Mesenchymal stem cell (in vitro differentiated cells and primary cell): ENCODE measurements at regions not wholly inside any gene's neighbourhood (a gene's known extent, or its start where the extent isn't known, plus 50 kb on each side); places are given as distances from the start of the nearest gene placed in this dataset.

Experiments used
- DNase-seq: peaks from one replicate; pipeline ENCODE4 v3.0.0-alpha.2; 2013
- H2AFZ ChIP-seq: one replicate; pipeline ENCODE4 v1.6.1; 2013; ENCODE audit warnings: low read depth, mild to moderate bottlenecking, control low read depth, inconsistent platforms, low read length, moderate library complexity
- H2AK5ac ChIP-seq: 2 replicates; pipeline ENCODE4 v1.6.1; 2013; ENCODE audit warnings: low read length, moderate library complexity, mild to moderate bottlenecking, inconsistent platforms; ENCODE audit not compliant: severe bottlenecking
- H2BK120ac ChIP-seq: one replicate; pipeline ENCODE4 v1.6.1; 2013; ENCODE audit warnings: low read depth, mild to moderate bottlenecking, inconsistent platforms, low read length, moderate library complexity
- H2BK12ac ChIP-seq, 2 experiments: one replicate each; pipeline ENCODE4 v1.6.1; 2013; ENCODE audit warnings: inconsistent platforms in 2 of 2, low read length in 2 of 2, mild to moderate bottlenecking in 2 of 2, moderate library complexity in 2 of 2, control low read depth in 1 of 2
- H2BK15ac ChIP-seq: one replicate; pipeline ENCODE4 v1.6.1; 2013; ENCODE audit warnings: mild to moderate bottlenecking, low read depth, inconsistent platforms; ENCODE audit not compliant: poor library complexity, severe bottlenecking
- H2BK5ac ChIP-seq: 2 replicates; pipeline ENCODE4 v1.6.1; 2013; ENCODE audit warnings: low read depth, mild to moderate bottlenecking, low read length, control low read depth, inconsistent platforms; ENCODE audit not compliant: poor library complexity, severe bottlenecking
- H3K14ac ChIP-seq, 2 experiments: one replicate each; pipeline ENCODE4 v1.6.1; 2013; ENCODE audit warnings: inconsistent platforms in 2 of 2, low read length in 2 of 2, control low read depth in 1 of 2, mild to moderate bottlenecking in 1 of 2, moderate library complexity in 1 of 2
- H3K18ac ChIP-seq, 2 experiments: one replicate each; pipeline ENCODE4 v1.6.1; 2013; ENCODE audit warnings: inconsistent platforms in 2 of 2, low read length in 2 of 2, control low read depth in 1 of 2, low read depth in 1 of 2, mild to moderate bottlenecking in 1 of 2
- H3K23ac ChIP-seq, 2 experiments: one replicate each; pipeline ENCODE4 v1.6.1; 2013; ENCODE audit warnings: inconsistent platforms in 2 of 2, low read length in 2 of 2, mild to moderate bottlenecking in 2 of 2, moderate library complexity in 2 of 2, control low read depth in 1 of 2
- H3K27ac ChIP-seq: 2 replicates; pipeline ENCODE4 v1.5.1; 2013; ENCODE audit warnings: mild to moderate bottlenecking, moderate library complexity, low read length, control low read depth, inconsistent platforms; ENCODE audit not compliant: poor library complexity, severe bottlenecking
- H3K27me3 ChIP-seq, 2 experiments: 2 replicates each; pipeline versions ENCODE4 v1.6.1 to v1.7.0; 2013; ENCODE audit warnings: low read length in 2 of 2, mild to moderate bottlenecking in 2 of 2, moderate library complexity in 2 of 2, control low read depth in 1 of 2, inconsistent platforms in 1 of 2; ENCODE audit not compliant: control insufficient read depth in 1 of 2, insufficient read depth in 1 of 2
- H3K36me3 ChIP-seq, 2 experiments: 2 replicates each; pipeline versions ENCODE4 v1.6.1 to v1.7.0; 2013; ENCODE audit warnings: low read length in 2 of 2, control low read depth in 1 of 2, inconsistent platforms in 1 of 2, low read depth in 1 of 2, mild to moderate bottlenecking in 1 of 2; ENCODE audit not compliant: insufficient read depth in 2 of 2, control insufficient read depth in 1 of 2
- H3K4ac ChIP-seq, 2 experiments: one replicate each; pipeline ENCODE4 v1.6.1; 2013; ENCODE audit warnings: inconsistent platforms in 2 of 2, low read length in 2 of 2, mild to moderate bottlenecking in 2 of 2, moderate library complexity in 2 of 2, control low read depth in 1 of 2, low read depth in 1 of 2
- H3K4me1 ChIP-seq: 2 replicates; pipeline ENCODE4 v1.6.1; 2013; ENCODE audit warnings: low read depth, low read length, control low read depth; ENCODE audit not compliant: control insufficient read depth, insufficient read depth
- H3K4me2 ChIP-seq: 2 replicates; pipeline ENCODE4 v1.6.1; 2013; ENCODE audit warnings: low read length, mild to moderate bottlenecking, inconsistent platforms; ENCODE audit not compliant: poor library complexity, severe bottlenecking
- H3K4me3 ChIP-seq, 2 experiments: 2 replicates each; pipeline versions ENCODE4 v1.5.1 to v1.7.0; 2013; ENCODE audit warnings: low read length in 2 of 2, mild to moderate bottlenecking in 2 of 2, control low read depth in 1 of 2, low read depth in 1 of 2; ENCODE audit not compliant: insufficient read depth in 1 of 2
- H3K79me1 ChIP-seq: replicated peaks from 2 replicates; pipeline ENCODE4 v1.6.1; 2013; ENCODE audit warnings: mild to moderate bottlenecking, control low read depth, low read length, inconsistent platforms; ENCODE audit not compliant: poor library complexity, severe bottlenecking
- H3K9ac ChIP-seq: 2 replicates; pipeline ENCODE4 v1.7.0; 2013; ENCODE audit warnings: mild to moderate bottlenecking, low read length, moderate library complexity
- H3K9me3 ChIP-seq: 2 replicates; pipeline ENCODE4 v1.7.0; 2013; ENCODE audit warnings: mild to moderate bottlenecking, low read length; ENCODE audit not compliant: control insufficient read depth
- H4K8ac ChIP-seq: one replicate; pipeline ENCODE4 v1.6.1; 2013; ENCODE audit warnings: inconsistent platforms, mild to moderate bottlenecking, low read length, moderate library complexity
- H4K91ac ChIP-seq: one replicate; pipeline ENCODE4 v1.6.1; 2013; ENCODE audit warnings: mild to moderate bottlenecking, low read length, inconsistent platforms
- WGBS: methylation state at CpG from one replicate; pipeline ENCODE4 v1.1.7; 2013; ENCODE audit warnings: mixed read lengths; 5-methylcytosine and 5-hydroxymethylcytosine counted together

DNA sequence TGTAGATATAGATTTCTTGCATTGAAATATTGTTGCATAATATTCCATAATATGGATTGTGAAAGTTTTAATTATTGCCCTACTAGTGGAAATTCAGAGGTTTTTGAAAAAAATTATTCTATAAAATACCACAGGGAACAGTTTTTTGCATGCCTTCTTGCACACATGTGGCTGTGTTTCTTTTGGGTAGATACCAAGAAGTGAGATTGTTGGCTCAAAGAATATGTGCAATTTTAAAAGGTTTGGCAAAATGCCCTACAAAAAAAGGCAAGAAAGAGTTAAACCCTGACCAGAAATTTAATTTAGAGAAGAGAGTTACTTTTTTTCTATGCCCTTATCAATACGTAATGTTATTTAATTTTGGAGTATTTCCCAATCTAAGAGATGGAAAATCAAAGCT is 270.8 kb upstream of the DAPK1 start:
- WGBS: no CpG with 5 or more reads among the region's 1 CpG
- no peak overlapping the region for H4K8ac ChIP-seq
- no peak overlapping the region for H4K91ac ChIP-seq

DNA sequence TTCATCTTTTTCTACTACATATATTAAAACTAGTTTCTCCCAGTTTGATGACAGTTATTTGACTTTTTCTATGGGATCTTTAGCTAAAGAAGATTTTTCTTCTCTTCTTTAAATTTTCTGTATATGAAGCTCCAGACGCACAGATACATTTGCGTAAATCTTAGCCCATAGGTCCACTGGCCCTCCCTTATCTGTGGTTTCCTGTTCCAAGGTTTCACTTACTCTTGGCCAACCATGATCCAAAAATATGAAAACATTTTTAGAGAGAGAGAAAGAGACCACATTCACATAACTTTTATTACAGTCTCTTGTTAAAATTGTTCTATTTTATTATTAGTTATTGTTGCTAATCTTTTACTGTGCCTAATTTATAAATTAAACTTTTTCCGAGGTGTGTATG is 270.2 kb upstream of the DAPK1 start:
- H3K4me1 ChIP-seq: peaks cover 5% of the 10 kb centered on the region
- no peak overlapping the region for H4K91ac ChIP-seq
- H3K14ac ChIP-seq: no peak overlapping the region
- no peaks in the 10 kb centered on the region for H3K9me3 ChIP-seq
- no peaks in the 10 kb centered on the region for H3K79me1 ChIP-seq
- no peak overlapping the region for H2BK12ac ChIP-seq
- H2BK120ac ChIP-seq: no peak overlapping the region
- H2AFZ ChIP-seq: no peak overlapping the region
- H3K9ac ChIP-seq: no peak overlapping the region
- no peak overlapping the region for H3K27ac ChIP-seq
- no peak overlapping the region for H3K18ac ChIP-seq
- no peaks in the 10 kb centered on the region for H3K36me3 ChIP-seq
- DNase-seq: no peak
- no peak overlapping the region for H4K8ac ChIP-seq
- H2BK15ac ChIP-seq: no peak overlapping the region
- H2BK5ac ChIP-seq: no peak overlapping the region
- no peak overlapping the region for H3K4me2 ChIP-seq
- 65% methylated on average over 2 of the region's 3 CpGs for WGBS
- no peak overlapping the region for H2AK5ac ChIP-seq
- no peak overlapping the region for H3K23ac ChIP-seq
- no peak overlapping the region for H3K4me3 ChIP-seq
- no peaks in the 10 kb centered on the region for H3K27me3 ChIP-seq
- H3K4ac ChIP-seq: no peak overlapping the region

More for the DNA sequence above, 270.8 kb upstream of the DAPK1 start:
- DNase-seq: no peak
- no peaks in the 10 kb centered on the region for H3K79me1 ChIP-seq
- H3K27me3 ChIP-seq: no peaks in the 10 kb centered on the region
- no peak overlapping the region for H2AFZ ChIP-seq
- H2BK120ac ChIP-seq: no peak overlapping the region
- no peak overlapping the region for H3K9ac ChIP-seq
- H2AK5ac ChIP-seq: no peak overlapping the region
- H3K4me2 ChIP-seq: no peak overlapping the region
- no peak overlapping the region for H3K18ac ChIP-seq
- H2BK15ac ChIP-seq: no peak overlapping the region
- no peaks in the 10 kb centered on the region for H3K9me3 ChIP-seq
- H3K4me1 ChIP-seq: peaks cover 5% of the 10 kb centered on the region
- no peak overlapping the region for H3K23ac ChIP-seq
- H3K4ac ChIP-seq: no peak overlapping the region
- no peak overlapping the region for H2BK12ac ChIP-seq
- no peak overlapping the region for H3K27ac ChIP-seq
- no peak overlapping the region for H2BK5ac ChIP-seq
- H3K36me3 ChIP-seq: no peaks in the 10 kb centered on the region
- H3K4me3 ChIP-seq: no peak overlapping the region
- H3K14ac ChIP-seq: no peak overlapping the region

DNA sequence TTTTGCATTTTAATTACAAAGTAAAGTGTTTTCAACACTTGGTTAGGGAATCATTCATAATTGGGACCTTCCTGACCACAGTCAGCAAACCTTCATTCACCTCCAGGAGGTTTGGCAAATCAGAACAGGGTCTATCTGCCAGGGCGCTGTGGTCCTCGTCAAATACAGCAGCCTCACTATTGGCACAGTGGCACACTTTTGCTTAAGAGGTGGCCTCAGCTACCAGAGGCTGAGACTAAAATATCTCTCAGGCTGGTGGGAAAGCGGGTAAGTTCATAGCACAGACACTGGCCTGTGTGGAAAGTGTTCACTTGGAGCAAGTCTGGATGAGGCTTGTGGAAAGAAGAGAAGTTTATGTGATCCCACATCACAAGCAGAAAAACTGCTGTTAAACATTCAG is 268.6 kb upstream of the DAPK1 start:
- Histone ChIP-seq H3K27me3 (no peaks in the 10 kb centered on the region), H3K4me2 (no peak overlapping the region)
- 98% methylated on average over 3 of the region's 3 CpGs for WGBS

DNA sequence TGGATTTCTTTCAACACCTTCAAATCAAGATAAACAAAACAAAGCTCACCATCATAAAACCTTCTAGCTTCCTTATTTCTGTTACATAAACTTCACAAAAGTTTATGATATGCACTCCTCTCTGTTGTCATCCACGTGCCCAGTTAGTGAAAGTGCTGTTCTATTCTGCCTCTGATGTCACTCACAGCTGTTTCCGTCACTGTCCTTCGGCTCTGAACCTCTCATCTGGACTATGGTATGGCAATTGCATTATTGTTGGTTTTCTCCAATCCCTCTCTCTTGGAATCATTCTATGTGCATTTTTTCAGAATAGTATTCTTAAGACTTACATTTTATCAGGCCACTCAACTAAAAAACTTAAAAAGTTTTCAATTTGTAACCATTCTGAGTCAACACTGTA is 264.2 kb upstream of the DAPK1 start:
- no peak for DNase-seq
- peak overlapping the region in 1 of 2 experiments; percentile 58 for H3K4me3 ChIP-seq
- no peak overlapping the region for H2BK12ac ChIP-seq
- no peak overlapping the region for H2AFZ ChIP-seq
- H2AK5ac ChIP-seq: no peak overlapping the region
- H2BK15ac ChIP-seq: no peak overlapping the region
- no peak overlapping the region for H3K27ac ChIP-seq
- H3K9me3 ChIP-seq: no peaks in the 10 kb centered on the region
- no peaks in the 10 kb centered on the region for H3K4me1 ChIP-seq
- H3K9ac ChIP-seq: peak overlapping the region; percentile 78
- no peak overlapping the region for H3K4me2 ChIP-seq
- H3K36me3 ChIP-seq: no peaks in the 10 kb centered on the region
- H3K14ac ChIP-seq: no peak overlapping the region
- no peaks in the 10 kb centered on the region for H3K79me1 ChIP-seq
- H2BK120ac ChIP-seq: no peak overlapping the region
- 82% methylated on average over 3 of the region's 3 CpGs for WGBS
- H2BK5ac ChIP-seq: no peak overlapping the region
- no peak overlapping the region for H4K91ac ChIP-seq
- no peak overlapping the region for H3K18ac ChIP-seq
- H3K4ac ChIP-seq: no peak overlapping the region
- no peak overlapping the region for H3K23ac ChIP-seq
- H3K27me3 ChIP-seq: no peaks in the 10 kb centered on the region
- H4K8ac ChIP-seq: no peak overlapping the region

More for the DNA sequence above, 268.6 kb upstream of the DAPK1 start:
- no peak overlapping the region for H4K91ac ChIP-seq
- H3K36me3 ChIP-seq: no peaks in the 10 kb centered on the region
- no peak overlapping the region for H3K4ac ChIP-seq
- no peak overlapping the region for H2AK5ac ChIP-seq
- H2BK120ac ChIP-seq: no peak overlapping the region
- no peak overlapping the region for H3K27ac ChIP-seq
- H2BK5ac ChIP-seq: no peak overlapping the region
- H3K9ac ChIP-seq: no peak overlapping the region
- no peak overlapping the region for H2AFZ ChIP-seq
- DNase-seq: no peak
- no peak overlapping the region for H3K23ac ChIP-seq
- no peak overlapping the region for H3K4me3 ChIP-seq
- no peak overlapping the region for H3K18ac ChIP-seq
- no peak overlapping the region for H4K8ac ChIP-seq
- no peaks in the 10 kb centered on the region for H3K9me3 ChIP-seq
- H3K79me1 ChIP-seq: no peaks in the 10 kb centered on the region
- no peak overlapping the region for H2BK15ac ChIP-seq
- H2BK12ac ChIP-seq: no peak overlapping the region
- H3K14ac ChIP-seq: no peak overlapping the region
- peaks cover under 1% of the 10 kb centered on the region for H3K4me1 ChIP-seq
